Osteoblast (primary cell): ENCODE measurements at regions not wholly inside any gene's neighbourhood (a gene's known extent, or its start where the extent isn't known, plus 50 kb on each side); places are given as distances from the start of the nearest gene placed in this dataset.

Experiments used
- DNase-seq: peaks from one replicate; pipeline ENCODE4 v3.0.0; 2011; ENCODE audit warnings: low spot score, mixed read lengths; ENCODE audit not compliant: insufficient read length; ENCODE audit errors: missing footprints
- H2AFZ ChIP-seq: 2 replicates; pipeline ENCODE4 v1.6.0; 2011; ENCODE audit warnings: mild to moderate bottlenecking, low read length
- H3K27ac ChIP-seq: 2 replicates; pipeline ENCODE4 v1.5.1; 2011; ENCODE audit warnings: mild to moderate bottlenecking, low read depth, low read length, moderate library complexity
- H3K27me3 ChIP-seq: 2 replicates; pipeline ENCODE4 v1.6.0; 2012; ENCODE audit warnings: mild to moderate bottlenecking, control low read depth, inconsistent platforms, low read length, moderate library complexity; ENCODE audit not compliant: insufficient read depth
- H3K36me3 ChIP-seq: 2 replicates; pipeline ENCODE4 v1.5.1; 2011; ENCODE audit warnings: mild to moderate bottlenecking, low read length, control low read depth, moderate library complexity; ENCODE audit not compliant: insufficient read depth
- H3K4me1 ChIP-seq: 2 replicates; pipeline ENCODE4 v1.5.1; 2011; ENCODE audit warnings: mild to moderate bottlenecking, low read length, control low read depth, moderate library complexity; ENCODE audit not compliant: insufficient read depth
- H3K4me2 ChIP-seq: 2 replicates; pipeline ENCODE4 v1.6.0; 2011; ENCODE audit warnings: mild to moderate bottlenecking, low read length; ENCODE audit not compliant: insufficient read depth
- H3K4me3 ChIP-seq: fragments of 200-600 bp; sonication (generic); 3 replicates; pipeline ENCODE4 v1.5.1; 2012; ENCODE audit warnings: mild to moderate bottlenecking, low read length, inconsistent platforms; ENCODE audit not compliant: insufficient read depth
- H3K79me2 ChIP-seq: 2 replicates; pipeline ENCODE4 v1.6.0; 2012; ENCODE audit warnings: mild to moderate bottlenecking, low read length, control low read depth, inconsistent platforms; ENCODE audit not compliant: insufficient read depth
- H3K9me3 ChIP-seq: 2 replicates; pipeline ENCODE4 v1.5.1; 2011; ENCODE audit warnings: low read depth, low read length, control low read depth
- H4K20me1 ChIP-seq: 2 replicates; pipeline ENCODE4 v1.6.0; 2012; ENCODE audit warnings: mild to moderate bottlenecking, low read length, control low read depth; ENCODE audit not compliant: insufficient read depth
- TF ChIP-seq, protein P1 (sequence below): IDR thresholded peaks from 2 replicates; pipeline ENCODE4 v1.5.1; 2011; ENCODE audit warnings: mild to moderate bottlenecking, low read depth, low read length, moderate library complexity; ENCODE audit errors: extremely low read depth

DNA sequence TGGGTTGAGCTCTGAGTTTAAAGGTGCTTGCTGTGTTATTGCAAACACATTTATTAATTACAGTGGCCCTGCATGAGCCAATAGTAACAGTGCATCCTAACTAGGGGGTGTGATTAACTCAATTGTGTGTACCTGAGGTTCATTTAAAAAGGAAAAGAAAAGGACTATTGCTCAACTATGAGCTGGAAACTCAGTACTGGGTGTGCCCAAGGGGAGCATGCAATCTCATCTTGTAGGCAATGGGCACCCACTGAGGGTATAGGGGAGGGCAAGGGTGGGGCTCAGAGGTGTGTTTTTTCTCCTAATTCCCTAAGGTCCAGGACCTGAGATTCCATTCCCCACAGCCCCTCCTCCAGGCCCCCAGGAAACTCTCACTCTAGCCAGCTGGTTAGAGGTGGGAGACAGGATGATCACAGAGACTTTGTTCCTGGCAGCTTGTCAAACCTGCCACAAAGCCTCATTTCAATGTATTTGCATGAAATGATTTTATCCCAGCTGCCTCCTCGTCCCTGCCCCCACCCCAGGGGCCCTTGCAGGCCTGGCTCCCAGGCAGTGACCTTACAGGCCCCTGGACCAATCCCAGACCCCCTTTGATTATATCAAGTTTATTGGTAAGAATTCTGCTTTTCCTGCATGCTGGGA is 220.7 kb downstream of the TBC1D2B start:
- no peak overlapping the region for H3K27ac ChIP-seq
- peaks cover 53% of the 10 kb centered on the region for H3K27me3 ChIP-seq
- TF ChIP-seq, protein P1, sequence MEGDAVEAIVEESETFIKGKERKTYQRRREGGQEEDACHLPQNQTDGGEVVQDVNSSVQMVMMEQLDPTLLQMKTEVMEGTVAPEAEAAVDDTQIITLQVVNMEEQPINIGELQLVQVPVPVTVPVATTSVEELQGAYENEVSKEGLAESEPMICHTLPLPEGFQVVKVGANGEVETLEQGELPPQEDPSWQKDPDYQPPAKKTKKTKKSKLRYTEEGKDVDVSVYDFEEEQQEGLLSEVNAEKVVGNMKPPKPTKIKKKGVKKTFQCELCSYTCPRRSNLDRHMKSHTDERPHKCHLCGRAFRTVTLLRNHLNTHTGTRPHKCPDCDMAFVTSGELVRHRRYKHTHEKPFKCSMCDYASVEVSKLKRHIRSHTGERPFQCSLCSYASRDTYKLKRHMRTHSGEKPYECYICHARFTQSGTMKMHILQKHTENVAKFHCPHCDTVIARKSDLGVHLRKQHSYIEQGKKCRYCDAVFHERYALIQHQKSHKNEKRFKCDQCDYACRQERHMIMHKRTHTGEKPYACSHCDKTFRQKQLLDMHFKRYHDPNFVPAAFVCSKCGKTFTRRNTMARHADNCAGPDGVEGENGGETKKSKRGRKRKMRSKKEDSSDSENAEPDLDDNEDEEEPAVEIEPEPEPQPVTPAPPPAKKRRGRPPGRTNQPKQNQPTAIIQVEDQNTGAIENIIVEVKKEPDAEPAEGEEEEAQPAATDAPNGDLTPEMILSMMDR = no peak
- H3K4me3 ChIP-seq = no peak overlapping the region
- H2AFZ ChIP-seq = no peak overlapping the region
- DNase-seq = no peak
- H3K9me3 ChIP-seq = no peaks in the 10 kb centered on the region
- H3K36me3 ChIP-seq = no peaks in the 10 kb centered on the region
- H4K20me1 ChIP-seq = no peaks in the 10 kb centered on the region
- H3K79me2 ChIP-seq = no peaks in the 10 kb centered on the region
- no peak overlapping the region for H3K4me2 ChIP-seq
- no peaks in the 10 kb centered on the region for H3K4me1 ChIP-seq

DNA sequence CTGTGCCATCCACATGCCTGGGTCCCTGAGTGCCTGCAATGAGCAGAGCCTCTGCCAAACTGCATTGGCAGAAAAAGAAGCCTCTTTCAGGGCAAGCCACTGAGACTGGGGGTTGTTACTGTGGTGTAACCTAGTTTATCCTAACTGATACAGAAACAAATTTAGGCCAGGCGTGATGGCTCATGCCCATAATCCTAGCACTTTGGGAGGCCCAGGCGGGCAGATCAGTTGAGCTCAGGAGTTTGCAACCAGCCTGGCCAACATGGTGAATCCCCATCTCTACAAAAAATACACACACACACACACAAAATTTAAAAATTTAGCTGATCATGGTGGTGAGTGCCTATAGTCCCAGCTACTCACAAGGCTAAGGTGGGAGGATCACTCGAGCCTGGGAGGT is 221.6 kb downstream of the TBC1D2B start:
- Histone ChIP-seq H2AFZ (no peak overlapping the region), H3K9me3 (no peaks in the 10 kb centered on the region), H3K4me3 (no peak overlapping the region), H3K27ac (no peak overlapping the region), H3K36me3 (no peaks in the 10 kb centered on the region), H3K27me3 (peaks cover 60% of the 10 kb centered on the region), H3K79me2 (no peaks in the 10 kb centered on the region), H3K4me1 (no peaks in the 10 kb centered on the region), H4K20me1 (no peaks in the 10 kb centered on the region), H3K4me2 (no peak overlapping the region)
- DNase-seq = no peak
- TF ChIP-seq, protein P1 = no peak

GRCh38 chr15:77854980-77855379 is 222.3 kb upstream of the LINGO1 start:
- H3K27ac ChIP-seq = no peak overlapping the region
- H4K20me1 ChIP-seq = no peaks in the 10 kb centered on the region
- no peaks in the 10 kb centered on the region for H3K9me3 ChIP-seq
- no peak overlapping the region for H3K4me3 ChIP-seq
- H2AFZ ChIP-seq = no peak overlapping the region
- no peaks in the 10 kb centered on the region for H3K79me2 ChIP-seq
- no peak overlapping the region for H3K4me2 ChIP-seq
- no peaks in the 10 kb centered on the region for H3K4me1 ChIP-seq
- no peak for DNase-seq
- H3K36me3 ChIP-seq = no peaks in the 10 kb centered on the region
- peaks cover 60% of the 10 kb centered on the region for H3K27me3 ChIP-seq
- TF ChIP-seq, protein P1 = no peak

DNA sequence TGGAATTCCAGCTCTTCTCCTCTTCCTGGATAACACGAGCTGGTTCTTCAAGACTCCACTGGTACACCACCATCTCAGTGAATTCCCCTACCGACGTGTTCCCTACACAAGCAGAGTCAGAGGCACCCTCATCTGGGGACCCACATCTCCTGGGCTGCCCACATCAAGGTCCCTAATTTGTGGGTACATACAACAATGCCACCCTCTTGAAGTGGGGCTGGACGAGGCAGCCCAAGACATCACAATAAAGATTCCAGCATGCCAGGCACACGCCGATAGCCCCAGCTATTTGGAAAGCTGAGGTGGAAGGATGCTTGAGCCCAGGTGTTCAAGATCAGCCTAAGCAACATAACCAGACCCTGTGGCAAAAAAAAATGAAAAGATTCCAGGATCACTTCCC is 221.2 kb upstream of the LINGO1 start:
- no peak overlapping the region for H3K4me2 ChIP-seq
- no peaks in the 10 kb centered on the region for H3K36me3 ChIP-seq
- no peak overlapping the region for H2AFZ ChIP-seq
- no peaks in the 10 kb centered on the region for H4K20me1 ChIP-seq
- H3K79me2 ChIP-seq = no peaks in the 10 kb centered on the region
- H3K9me3 ChIP-seq = no peaks in the 10 kb centered on the region
- H3K27me3 ChIP-seq = peaks cover 59% of the 10 kb centered on the region
- no peak overlapping the region for H3K27ac ChIP-seq
- DNase-seq = no peak
- TF ChIP-seq, protein P1 = no peak
- H3K4me1 ChIP-seq = no peaks in the 10 kb centered on the region
- no peak overlapping the region for H3K4me3 ChIP-seq
